OCI-LY3 (cell line): ENCODE measurements at regions not wholly inside any gene's neighbourhood (a gene's known extent, or its start where the extent isn't known, plus 50 kb on each side); places are given as distances from the start of the nearest gene placed in this dataset.

ENCODE experiments used
- EZH2phosphoT487 ChIP-seq: fragments of 200-600 bp; shearing (Covaris generic); IDR thresholded peaks from 2 replicates; pipeline ENCODE4 v1.6.1; 2018; ENCODE audit warnings: antibody characterized with exemption, mixed run types, low read depth
- TF ChIP-seq, protein P1 (sequence below): fragments of 200-600, 300-600 bp; sonication (generic); IDR thresholded peaks from 2 replicates; pipeline ENCODE4 v1.5.1; 2014; ENCODE audit warnings: antibody characterized with exemption, low read length, low read depth

DNA sequence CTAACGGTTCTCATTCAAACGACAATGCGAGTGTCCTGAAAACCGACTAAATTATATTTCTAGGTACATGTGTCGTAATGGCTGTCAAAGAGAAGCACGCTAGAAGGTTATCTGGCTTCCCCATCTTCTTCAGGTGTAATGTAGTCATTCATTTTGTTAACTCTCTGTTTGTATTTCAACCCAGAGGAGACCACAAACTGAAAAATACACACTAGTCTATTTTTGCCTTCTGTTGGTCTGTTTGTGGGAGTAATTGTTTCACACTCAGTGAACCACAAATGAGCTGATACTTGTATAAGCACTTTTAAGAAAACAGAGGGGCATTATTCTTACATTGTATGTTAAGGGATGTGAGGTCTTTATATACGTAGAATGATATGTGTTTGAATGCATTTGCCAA, 305.9 kb downstream of the GATA3 start:
- TF ChIP-seq, protein P1, sequence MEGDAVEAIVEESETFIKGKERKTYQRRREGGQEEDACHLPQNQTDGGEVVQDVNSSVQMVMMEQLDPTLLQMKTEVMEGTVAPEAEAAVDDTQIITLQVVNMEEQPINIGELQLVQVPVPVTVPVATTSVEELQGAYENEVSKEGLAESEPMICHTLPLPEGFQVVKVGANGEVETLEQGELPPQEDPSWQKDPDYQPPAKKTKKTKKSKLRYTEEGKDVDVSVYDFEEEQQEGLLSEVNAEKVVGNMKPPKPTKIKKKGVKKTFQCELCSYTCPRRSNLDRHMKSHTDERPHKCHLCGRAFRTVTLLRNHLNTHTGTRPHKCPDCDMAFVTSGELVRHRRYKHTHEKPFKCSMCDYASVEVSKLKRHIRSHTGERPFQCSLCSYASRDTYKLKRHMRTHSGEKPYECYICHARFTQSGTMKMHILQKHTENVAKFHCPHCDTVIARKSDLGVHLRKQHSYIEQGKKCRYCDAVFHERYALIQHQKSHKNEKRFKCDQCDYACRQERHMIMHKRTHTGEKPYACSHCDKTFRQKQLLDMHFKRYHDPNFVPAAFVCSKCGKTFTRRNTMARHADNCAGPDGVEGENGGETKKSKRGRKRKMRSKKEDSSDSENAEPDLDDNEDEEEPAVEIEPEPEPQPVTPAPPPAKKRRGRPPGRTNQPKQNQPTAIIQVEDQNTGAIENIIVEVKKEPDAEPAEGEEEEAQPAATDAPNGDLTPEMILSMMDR = no peak
- TF ChIP-seq EZH2phosphoT487 = no peak
